VCaP (cell line): ENCODE measurements at regions not wholly inside any gene's neighbourhood (a gene's known extent, or its start where the extent isn't known, plus 50 kb on each side); places are given as distances from the start of the nearest gene placed in this dataset.

Source experiments
- H3K27ac ChIP-seq: fragments of 450-650 bp; 2 replicates; pipeline ENCODE4 v1.5.1; 2017
- CTCF ChIP-seq: fragments of 450-650 bp; conservative IDR thresholded peaks from 2 replicates; pipeline ENCODE4 v1.5.1; 2017; ENCODE audit warnings: mild to moderate bottlenecking, moderate library complexity

DNA sequence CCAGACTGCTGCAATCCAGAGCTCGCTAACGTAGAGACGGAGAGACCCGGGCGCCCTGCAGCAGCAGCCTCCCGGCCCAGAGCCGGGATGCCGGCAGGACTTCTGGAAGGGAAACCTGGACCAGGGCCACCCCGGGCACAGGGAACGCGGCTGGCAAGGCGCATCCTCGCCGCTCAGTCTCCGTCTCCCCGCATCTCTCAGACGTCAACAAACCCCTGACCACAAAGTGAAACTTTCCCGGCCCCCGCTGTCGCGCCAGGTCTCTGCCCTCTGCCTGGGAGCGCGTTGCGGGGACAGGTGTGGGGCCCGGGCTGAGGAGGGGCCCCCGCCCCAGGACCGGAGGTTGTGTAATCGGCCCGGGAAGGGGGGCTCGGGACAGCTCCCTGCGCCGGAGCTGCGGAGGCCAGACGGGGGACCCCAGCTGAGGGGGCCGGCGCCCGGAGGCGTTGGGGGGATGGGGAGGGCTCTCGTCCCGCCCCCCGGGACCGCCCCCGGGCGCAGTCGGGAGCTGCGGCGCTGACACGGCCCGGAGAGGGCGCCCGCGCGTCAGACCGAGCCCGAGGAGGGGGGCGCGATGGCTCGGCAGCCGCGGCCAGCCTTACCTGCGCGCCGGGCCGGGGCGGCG is 116.6 kb upstream of the HIVEP3 start:
- H3K27ac ChIP-seq, result peak overlapping the region; percentile 77

GRCh38 chr1:42034426-42034825 is 115.7 kb upstream of the HIVEP3 start:
- peak overlapping the region; percentile 77 for H3K27ac ChIP-seq
- TF ChIP-seq CTCF, result no peak

More for the DNA sequence above, 116.6 kb upstream of the HIVEP3 start:
- peak; percentile 75 for TF ChIP-seq CTCF

DNA sequence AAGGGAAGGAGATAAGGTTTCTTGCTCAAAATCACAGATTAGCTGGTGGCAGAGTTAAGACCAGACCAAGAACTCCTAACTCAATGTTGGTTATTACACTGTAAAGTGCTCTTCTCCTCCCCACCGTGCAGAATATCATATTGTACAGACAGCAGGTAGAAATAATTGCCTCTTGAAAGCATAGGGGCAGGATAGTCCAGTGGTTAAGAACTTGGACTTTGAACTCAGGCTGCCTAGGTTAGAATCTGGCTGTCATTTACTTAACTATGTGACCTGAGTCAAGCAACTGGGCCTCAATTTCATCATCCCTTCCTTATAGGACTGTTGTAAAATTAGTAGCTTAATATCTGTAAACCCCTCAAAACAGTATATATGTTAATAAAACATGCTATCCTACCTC is 114.9 kb upstream of the HIVEP3 start:
- TF ChIP-seq CTCF, result no peak
- no peak overlapping the region for H3K27ac ChIP-seq

DNA sequence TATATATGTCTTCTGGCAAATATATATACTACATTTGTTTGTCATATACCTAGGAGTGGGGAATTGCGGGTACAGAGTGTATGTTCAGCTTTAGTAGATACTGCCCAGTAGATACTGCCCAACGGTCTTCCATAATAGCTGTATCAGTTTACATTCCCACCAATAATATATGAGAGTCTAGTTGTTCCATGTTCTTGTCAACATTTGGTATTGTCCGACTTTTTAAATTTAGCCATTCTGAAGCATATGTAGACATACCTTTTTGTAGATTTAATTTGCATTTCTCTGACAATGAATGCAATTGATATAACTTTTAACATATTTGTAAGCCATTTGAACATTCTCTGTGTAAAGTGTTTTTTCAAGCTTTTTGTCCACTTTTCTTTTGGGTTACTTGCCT is 99.0 kb upstream of the HIVEP3 start:
- no peak for TF ChIP-seq CTCF
- no peak overlapping the region for H3K27ac ChIP-seq

DNA sequence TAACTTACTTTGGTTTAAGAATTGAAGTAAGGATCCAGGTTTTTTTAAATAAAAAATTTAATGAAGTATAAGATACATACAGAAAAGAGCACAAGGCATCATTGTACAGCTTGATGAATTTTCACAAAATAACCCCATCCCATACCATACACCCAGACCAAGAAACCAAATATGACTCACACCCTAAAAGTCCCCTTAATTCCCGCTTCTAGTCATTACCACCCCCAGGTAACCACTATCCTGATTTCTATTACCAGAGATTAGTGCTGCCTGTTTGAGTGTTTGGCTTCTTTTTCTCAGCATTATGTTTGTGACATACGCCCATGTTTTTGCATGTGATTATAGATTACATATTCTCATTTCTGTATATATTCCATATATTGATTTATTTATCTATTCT is 98.5 kb upstream of the HIVEP3 start:
- no peak overlapping the region for H3K27ac ChIP-seq
- no peak for TF ChIP-seq CTCF

GRCh38 chr1:42014823-42015222 is 96.1 kb upstream of the HIVEP3 start:
- no peak for TF ChIP-seq CTCF
- no peak overlapping the region for H3K27ac ChIP-seq

DNA sequence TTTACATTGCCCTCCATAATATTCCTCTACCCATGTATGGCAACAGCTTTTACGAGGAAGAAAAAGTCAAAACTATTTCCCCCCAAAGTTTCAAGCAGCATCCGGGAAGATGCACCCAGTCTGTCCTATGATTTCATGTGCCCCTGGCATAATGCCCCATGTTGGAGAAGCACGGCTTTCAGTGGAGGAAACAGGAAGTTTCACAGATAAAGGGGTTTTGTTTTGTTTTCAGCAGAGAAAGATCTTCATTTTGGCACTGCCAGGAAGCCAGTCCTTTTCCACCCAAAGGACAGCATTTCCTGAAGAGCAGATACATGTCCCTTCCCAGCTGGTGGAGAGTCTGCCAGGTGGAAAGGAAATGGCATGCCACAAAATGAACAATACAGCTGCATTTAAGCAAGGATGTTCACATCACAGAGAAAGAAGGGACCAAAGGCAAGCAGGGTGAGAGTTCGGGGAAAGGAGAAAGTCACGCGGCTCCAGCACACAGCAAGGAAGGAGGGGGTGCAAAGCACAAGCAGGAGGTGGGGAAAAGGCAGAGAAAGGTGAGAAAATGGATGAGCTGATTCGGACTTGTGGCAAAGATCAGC is 95.3 kb upstream of the HIVEP3 start:
- TF ChIP-seq CTCF, result no peak

More for the DNA sequence above, 95.3 kb upstream of the HIVEP3 start:
- H3K27ac ChIP-seq, result peak overlapping the region; percentile 47; the same call in 1 of the 2 replicates
